ENCODE measurements at regions not wholly inside any gene's neighbourhood (a gene's known extent, or its start where the extent isn't known, plus 50 kb on each side); places are given as distances from the start of the nearest gene placed in this dataset.

DNA sequence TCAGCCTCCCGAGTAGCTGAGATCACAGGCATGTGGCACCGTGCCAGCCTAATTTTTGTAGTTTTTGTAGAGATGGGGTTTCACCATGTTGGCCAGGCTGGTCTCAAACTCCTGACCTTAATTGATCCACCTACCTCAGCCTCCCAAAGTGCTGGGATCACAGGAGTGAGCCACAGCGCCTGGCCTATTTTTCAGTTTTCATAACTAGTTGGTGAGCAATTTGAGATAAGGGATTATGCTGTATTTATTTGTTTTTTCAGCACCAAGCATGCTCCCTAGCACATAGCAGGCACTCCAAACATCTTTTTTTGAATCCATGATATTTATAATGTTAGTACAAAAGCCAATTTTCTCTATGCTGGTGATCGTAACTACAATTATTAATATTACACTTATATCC, 541.2 kb downstream of the SNAPC1 start:
- Histone ChIP-seq H4K20me1 (ENCODE audit: insufficient read depth, poor library complexity, severe bottlenecking) (no peaks in the 10 kb centered on the region), H2AFZ (no peak overlapping the region), H3K4me3 (no peak overlapping the region), H3K9me2 (replicated peaks; ENCODE audit: insufficient read depth) (no peaks in the 10 kb centered on the region), H3K4me2 (no peak overlapping the region), H3K36me3 (replicated peaks; ENCODE audit: insufficient read depth, low read depth) (no peaks in the 10 kb centered on the region), H3K9me3 (ENCODE audit: low read depth) (no peaks in the 10 kb centered on the region), H3K27me3 (no peaks in the 10 kb centered on the region), H3K4me1 (ENCODE audit: insufficient read depth) (peaks cover 5% of the 10 kb centered on the region), H3K27ac (no peak overlapping the region), H3K79me2 (no peaks in the 10 kb centered on the region)
- DNase-seq (ENCODE audit: low spot score), result no peak
- 96% methylated on average over 4 of the region's 4 CpGs for WGBS (ENCODE audit: low lambda C conversion rate, missing lambda C conversion rate)
- TF ChIP-seq EZH2 (IDR thresholded peaks at IDR 0.05; ENCODE audit: borderline replicate concordance) (no peak), EZH2phosphoT487 (IDR thresholded peaks at IDR 0.05; ENCODE audit: low read depth, severe bottlenecking, unreplicated experiment) (no peak)
- TF ChIP-seq, protein P1, sequence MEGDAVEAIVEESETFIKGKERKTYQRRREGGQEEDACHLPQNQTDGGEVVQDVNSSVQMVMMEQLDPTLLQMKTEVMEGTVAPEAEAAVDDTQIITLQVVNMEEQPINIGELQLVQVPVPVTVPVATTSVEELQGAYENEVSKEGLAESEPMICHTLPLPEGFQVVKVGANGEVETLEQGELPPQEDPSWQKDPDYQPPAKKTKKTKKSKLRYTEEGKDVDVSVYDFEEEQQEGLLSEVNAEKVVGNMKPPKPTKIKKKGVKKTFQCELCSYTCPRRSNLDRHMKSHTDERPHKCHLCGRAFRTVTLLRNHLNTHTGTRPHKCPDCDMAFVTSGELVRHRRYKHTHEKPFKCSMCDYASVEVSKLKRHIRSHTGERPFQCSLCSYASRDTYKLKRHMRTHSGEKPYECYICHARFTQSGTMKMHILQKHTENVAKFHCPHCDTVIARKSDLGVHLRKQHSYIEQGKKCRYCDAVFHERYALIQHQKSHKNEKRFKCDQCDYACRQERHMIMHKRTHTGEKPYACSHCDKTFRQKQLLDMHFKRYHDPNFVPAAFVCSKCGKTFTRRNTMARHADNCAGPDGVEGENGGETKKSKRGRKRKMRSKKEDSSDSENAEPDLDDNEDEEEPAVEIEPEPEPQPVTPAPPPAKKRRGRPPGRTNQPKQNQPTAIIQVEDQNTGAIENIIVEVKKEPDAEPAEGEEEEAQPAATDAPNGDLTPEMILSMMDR (IDR thresholded peaks at IDR 0.05; ENCODE audit: poor library complexity), result no peak

DNA sequence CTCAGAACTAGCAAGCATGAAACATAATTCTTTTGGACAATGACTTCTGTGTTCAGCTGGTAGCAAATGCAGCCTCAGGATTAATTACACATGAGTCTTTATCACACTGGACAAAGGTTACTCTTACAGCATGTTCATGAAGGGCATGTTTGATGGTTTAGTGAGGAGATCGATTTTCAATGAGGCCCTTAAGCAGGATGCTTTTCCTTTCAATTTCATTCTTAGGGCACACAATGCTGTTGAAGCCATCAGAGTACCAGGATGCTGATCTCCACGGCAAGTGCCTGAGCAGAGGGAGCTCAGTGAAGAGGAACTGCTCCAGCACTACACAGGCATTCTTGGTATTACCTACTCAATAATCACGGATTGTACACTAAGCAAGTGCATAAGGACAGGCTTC, 542.0 kb downstream of the SNAPC1 start:
- no peaks in the 10 kb centered on the region for H3K27me3 ChIP-seq
- WGBS (ENCODE audit: low lambda C conversion rate, missing lambda C conversion rate), result 77% methylated on average over 3 of the region's 3 CpGs
- peak; percentile 25 for DNase-seq (ENCODE audit: low spot score)
- H3K4me1 ChIP-seq (ENCODE audit: insufficient read depth), result peaks cover 5% of the 10 kb centered on the region
- H3K79me2 ChIP-seq, result no peaks in the 10 kb centered on the region
- TF ChIP-seq EZH2phosphoT487 (IDR thresholded peaks at IDR 0.05; ENCODE audit: low read depth, severe bottlenecking, unreplicated experiment) (no peak), EZH2 (IDR thresholded peaks at IDR 0.05; ENCODE audit: borderline replicate concordance) (no peak)
- TF ChIP-seq, protein P1 (IDR thresholded peaks at IDR 0.05; ENCODE audit: poor library complexity), result no peak
- H3K9me3 ChIP-seq (ENCODE audit: low read depth), result no peaks in the 10 kb centered on the region
- no peak overlapping the region for H2AFZ ChIP-seq
- no peaks in the 10 kb centered on the region for H4K20me1 ChIP-seq (ENCODE audit: insufficient read depth, poor library complexity, severe bottlenecking)
- H3K4me3 ChIP-seq, result no peak overlapping the region
- peak overlapping the region; percentile 12 for H3K4me2 ChIP-seq
- H3K9me2 ChIP-seq (replicated peaks; ENCODE audit: insufficient read depth), result no peaks in the 10 kb centered on the region
- H3K27ac ChIP-seq, result no peak overlapping the region
- H3K36me3 ChIP-seq (replicated peaks; ENCODE audit: insufficient read depth, low read depth), result no peaks in the 10 kb centered on the region

DNA sequence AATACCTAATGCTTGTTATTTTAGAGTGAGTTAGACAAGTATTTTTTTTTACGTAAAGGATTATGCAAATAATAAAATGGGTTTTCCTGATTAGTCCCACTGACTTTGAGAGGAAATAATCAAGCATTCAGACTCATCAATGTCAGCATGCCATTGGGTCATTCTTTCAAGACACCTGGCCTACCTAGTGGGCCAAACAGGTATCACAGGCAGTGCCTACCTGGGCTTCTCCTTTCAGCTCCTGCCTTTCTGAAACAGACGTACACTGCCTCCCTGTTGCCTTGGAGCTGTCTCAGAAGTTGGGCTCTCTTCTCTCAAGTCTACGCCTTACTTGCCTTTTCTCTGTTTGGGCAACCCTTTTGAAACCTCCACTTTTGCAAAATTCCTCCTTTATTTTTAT, 545.6 kb downstream of the SNAPC1 start:
- no peak overlapping the region for H3K4me2 ChIP-seq
- TF ChIP-seq EZH2 (IDR thresholded peaks at IDR 0.05; ENCODE audit: borderline replicate concordance), result no peak
- TF ChIP-seq, protein P1 (IDR thresholded peaks at IDR 0.05; ENCODE audit: poor library complexity), result no peak
- TF ChIP-seq EZH2phosphoT487 (IDR thresholded peaks at IDR 0.05; ENCODE audit: low read depth, severe bottlenecking, unreplicated experiment), result no peak
- H3K36me3 ChIP-seq (replicated peaks; ENCODE audit: insufficient read depth, low read depth), result no peaks in the 10 kb centered on the region
- DNase-seq (ENCODE audit: low spot score), result no peak
- no peaks in the 10 kb centered on the region for H4K20me1 ChIP-seq (ENCODE audit: insufficient read depth, poor library complexity, severe bottlenecking)
- H3K9me3 ChIP-seq (ENCODE audit: low read depth), result no peaks in the 10 kb centered on the region
- H3K4me3 ChIP-seq, result no peak overlapping the region
- H3K79me2 ChIP-seq, result no peaks in the 10 kb centered on the region
- 95% methylated on average over 3 of the region's 3 CpGs for WGBS (ENCODE audit: low lambda C conversion rate, missing lambda C conversion rate)
- no peaks in the 10 kb centered on the region for H3K27me3 ChIP-seq
- H2AFZ ChIP-seq, result no peak overlapping the region
- H3K27ac ChIP-seq, result no peak overlapping the region
- peaks cover 5% of the 10 kb centered on the region for H3K4me1 ChIP-seq (ENCODE audit: insufficient read depth)
- no peaks in the 10 kb centered on the region for H3K9me2 ChIP-seq (replicated peaks; ENCODE audit: insufficient read depth)

DNA sequence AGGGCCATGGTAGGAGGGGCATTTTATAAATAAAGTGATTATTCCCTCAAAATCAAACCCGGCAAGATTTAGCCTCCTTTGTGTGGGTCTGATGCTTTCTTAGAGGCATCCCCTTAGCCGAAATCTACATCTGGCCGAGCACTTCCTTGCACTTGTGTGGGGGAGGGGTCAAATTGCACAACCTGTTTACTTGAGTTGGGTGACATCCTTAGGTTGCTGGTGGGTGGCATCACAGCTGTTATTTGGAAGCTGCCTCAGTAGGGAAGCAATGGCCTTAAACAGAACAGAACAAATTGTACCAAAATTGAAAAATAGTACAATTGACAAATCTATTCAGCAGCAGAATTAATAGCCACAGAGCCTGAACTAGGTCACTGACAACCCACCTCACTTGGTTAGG, 546.1 kb downstream of the SNAPC1 start:
- Histone ChIP-seq H3K36me3 (replicated peaks; ENCODE audit: insufficient read depth, low read depth) (no peaks in the 10 kb centered on the region), H3K4me3 (no peak overlapping the region), H3K27ac (no peak overlapping the region), H3K4me1 (ENCODE audit: insufficient read depth) (peaks cover 5% of the 10 kb centered on the region), H4K20me1 (ENCODE audit: insufficient read depth, poor library complexity, severe bottlenecking) (no peaks in the 10 kb centered on the region), H3K79me2 (no peaks in the 10 kb centered on the region), H2AFZ (no peak overlapping the region), H3K9me2 (replicated peaks; ENCODE audit: insufficient read depth) (no peaks in the 10 kb centered on the region), H3K4me2 (no peak overlapping the region), H3K9me3 (ENCODE audit: low read depth) (no peaks in the 10 kb centered on the region), H3K27me3 (no peaks in the 10 kb centered on the region)
- no peak for DNase-seq (ENCODE audit: low spot score)
- TF ChIP-seq EZH2phosphoT487 (IDR thresholded peaks at IDR 0.05; ENCODE audit: low read depth, severe bottlenecking, unreplicated experiment) (no peak), EZH2 (IDR thresholded peaks at IDR 0.05; ENCODE audit: borderline replicate concordance) (no peak)
- TF ChIP-seq, protein P1 (IDR thresholded peaks at IDR 0.05; ENCODE audit: poor library complexity), result no peak
- 83% methylated on average over 3 of the region's 3 CpGs for WGBS (ENCODE audit: low lambda C conversion rate, missing lambda C conversion rate)

All from hepatocyte (in vitro differentiated cells).